B cell (primary cell): ENCODE measurements at regions not wholly inside any gene's neighbourhood (a gene's known extent, or its start where the extent isn't known, plus 50 kb on each side); places are given as distances from the start of the nearest gene placed in this dataset.

Experiments used
- ATAC-seq: fragments of 200-7000 bp; cut with Tn5 transposase; one replicate; pipeline ENCODE4 v1.10.0; 2021; ENCODE audit warnings: low read depth, mild to moderate bottlenecking, moderate number of reproducible peaks, moderate library complexity
- CTCF ChIA-PET: fragments of 350-600 bp; sonication (Branson Sonifier 250); formaldehyde crosslinking; loops from one replicate; lab custom pipeline; 2021; ENCODE audit warnings: antibody characterized with exemption, inconsistent platforms; lab: Charles Lee
- POLR2A ChIA-PET: fragments of 350-600 bp; sonication (Branson Sonifier 250); formaldehyde crosslinking; loops from one replicate; lab custom pipeline; 2021; ENCODE audit warnings: antibody characterized with exemption; lab: Charles Lee
- DNase-seq: peaks from one replicate; pipeline ENCODE4 v3.0.0; 2013
- H2AFZ ChIP-seq: 2 replicates; pipeline ENCODE4 v1.6.1; 2012; ENCODE audit warnings: mild to moderate bottlenecking, low read depth, low read length; ENCODE audit not compliant: insufficient read depth, poor library complexity, severe bottlenecking
- H3K27ac ChIP-seq, 2 donors: 1 replicate in 1 of 2; 2 replicates in 1 of 2; pipeline ENCODE4 v1.5.1; 2012 to 2013; ENCODE audit warnings: low read length in 2 of 2, mild to moderate bottlenecking in 2 of 2, moderate library complexity in 1 of 2
- H3K27me3 ChIP-seq, 4 experiments: fragments of 200-600 bp in 1 of 4; sonication (generic) in 1 of 4; replicated peaks in 1 of 4; 1 replicate in 2 of 4; 2 replicates in 2 of 4; pipeline versions ENCODE4 v1.6.1 to v1.7.0; 2013 to 2016; ENCODE audit warnings: low read length in 3 of 4, mild to moderate bottlenecking in 2 of 4, mixed read lengths in 1 of 4, moderate library complexity in 1 of 4; ENCODE audit not compliant: insufficient read depth in 4 of 4, control insufficient read depth in 3 of 4; ENCODE audit errors: control extremely low read depth in 1 of 4
- H3K36me3 ChIP-seq, 2 experiments: replicated peaks in 1 of 2; 1 replicate in 1 of 2; 2 replicates in 1 of 2; pipeline versions ENCODE4 v1.6.1 to v1.7.1; 2013; ENCODE audit warnings: low read length in 1 of 2; ENCODE audit not compliant: insufficient read depth in 2 of 2, control insufficient read depth in 1 of 2; ENCODE audit errors: control extremely low read depth in 1 of 2, extremely low read depth in 1 of 2
- H3K4me1 ChIP-seq, 2 donors: fragments of 200-600 bp in 1 of 2; sonication (generic) in 1 of 2; 1 replicate in 1 of 2; 2 replicates in 1 of 2; pipeline versions ENCODE4 v1.5.1 to v1.6.1; 2013 to 2017; ENCODE audit warnings: low read length in 2 of 2; ENCODE audit not compliant: control insufficient read depth in 2 of 2, insufficient read depth in 2 of 2
- H3K4me2 ChIP-seq: replicated peaks from 2 replicates; pipeline ENCODE3; 2012; ENCODE audit warnings: mild to moderate bottlenecking, low read depth, low read length; ENCODE audit not compliant: poor library complexity, severe bottlenecking
- H3K4me3 ChIP-seq, 5 experiments: fragments of 200-600 bp in 1 of 5; sonication (generic) in 1 of 5; 1 replicate in 3 of 5; 2 replicates in 2 of 5; pipeline versions ENCODE4 v1.5.1 to v1.7.0; 2011 to 2016; ENCODE audit warnings: low read length in 4 of 5, mild to moderate bottlenecking in 4 of 5, low read depth in 2 of 5, control low read depth in 1 of 5, moderate library complexity in 1 of 5; ENCODE audit not compliant: insufficient read depth in 1 of 5; ENCODE audit errors: control extremely low read depth in 1 of 5, extremely low read depth in 1 of 5
- H3K79me2 ChIP-seq: fragments of 200-600 bp; sonication (generic); one replicate; pipeline ENCODE4 v1.6.0; 2016; ENCODE audit warnings: low read length; ENCODE audit not compliant: control insufficient read depth, insufficient read depth
- H3K9ac ChIP-seq: fragments of 200-600 bp; sonication (generic); 2 replicates; pipeline ENCODE4 v1.6.1; 2017; ENCODE audit warnings: mild to moderate bottlenecking, low read length, moderate library complexity
- H3K9me3 ChIP-seq, 3 donors: one replicate each; pipeline versions ENCODE4 v1.6.1 to v1.7.1; 2013; ENCODE audit warnings: low read length in 2 of 3; ENCODE audit not compliant: control insufficient read depth in 2 of 3, insufficient read depth in 1 of 3; ENCODE audit errors: control extremely low read depth in 1 of 3
- H4K20me1 ChIP-seq: 2 replicates; pipeline ENCODE4 v1.6.0; 2012; ENCODE audit warnings: mild to moderate bottlenecking, low read length; ENCODE audit not compliant: insufficient read depth, control insufficient read depth, poor library complexity, severe bottlenecking
- H3K27ac Mint-ChIP-seq: one replicate; pipeline ENCODE4 v1.8.0; 2021; ENCODE audit warnings: mixed read lengths
- H3K27me3 Mint-ChIP-seq: one replicate; pipeline ENCODE4 v1.8.0; 2021; ENCODE audit warnings: mixed read lengths
- H3K4me1 Mint-ChIP-seq: one replicate; pipeline ENCODE4 v1.8.0; 2021; ENCODE audit warnings: mixed read lengths
- H3K4me3 Mint-ChIP-seq: one replicate; pipeline ENCODE4 v1.8.0; 2021; ENCODE audit warnings: mixed read lengths
- H3K9me3 Mint-ChIP-seq: one replicate; pipeline ENCODE4 v1.8.0; 2022; ENCODE audit warnings: mixed read lengths; ENCODE audit not compliant: insufficient read depth
- CTCF ChIP-seq: fragments of 200-600 bp; IDR thresholded peaks from one replicate; pipeline ENCODE4 v1.8.0; 2022; ENCODE audit warnings: antibody characterized with exemption, mild to moderate bottlenecking
- EZH2 ChIP-seq: IDR thresholded peaks from 2 replicates; pipeline ENCODE4 v1.6.1; 2012; ENCODE audit warnings: borderline replicate concordance, low read depth, mild to moderate bottlenecking, moderate library complexity, low read length; ENCODE audit not compliant: insufficient read depth, poor library complexity, severe bottlenecking
- WGBS: methylation state at CpG from one replicate; pipeline ENCODE4 v1.1.5; 2013; ENCODE audit warnings: missing lambda C conversion rate; ENCODE audit not compliant: insufficient coverage; 5-methylcytosine and 5-hydroxymethylcytosine counted together
- intact Hi-C: fragments of 100-400 bp; cut with micrococcal nuclease; formaldehyde crosslinking; loops from one replicate; pipeline ENCODE4 v1.10.0; 2022

- H3K9me3 Mint-ChIP-seq = no peaks in the 10 kb centered on the region
- DNase-seq (no peak), ATAC-seq (no peak)
- WGBS = 93% methylated on average over 1 of the region's 1 CpG
- no peak overlapping the region for H3K9ac ChIP-seq
- H3K4me2 ChIP-seq = no peak overlapping the region
- no peak overlapping the region for H3K4me3 Mint-ChIP-seq
- H3K27me3 Mint-ChIP-seq = peaks cover 3% of the 10 kb centered on the region
- H3K27ac Mint-ChIP-seq = no peak overlapping the region
- H3K4me1 ChIP-seq = no peaks in the 10 kb centered on the region
- H3K9me3 ChIP-seq = peaks cover 0 to 7% (median 2%) of the 10 kb centered on the region in 3 donors
- no peaks in the 10 kb centered on the region for H3K36me3 ChIP-seq
- no peak overlapping the region for H3K4me3 ChIP-seq
- CTCF ChIA-PET = no interaction called here
- H3K4me1 Mint-ChIP-seq = no peaks in the 10 kb centered on the region
- no peaks in the 10 kb centered on the region for H3K79me2 ChIP-seq
- intact Hi-C loops = no loop called here
- POLR2A ChIA-PET = no interaction called here
- no peak for TF ChIP-seq CTCF
- no peak for TF ChIP-seq EZH2
- H3K27me3 ChIP-seq = no peaks in the 10 kb centered on the region
- no peak overlapping the region for H2AFZ ChIP-seq
- H3K27ac ChIP-seq = no peak overlapping the region
- no peaks in the 10 kb centered on the region for H4K20me1 ChIP-seq
These were observed 363.5 kb upstream of the EMCN start for GRCh38 chr4:100881283-100881682.

- WGBS = 100% methylated on average over 1 of the region's 1 CpG
- intact Hi-C loops = no loop called here
- CTCF ChIA-PET = no interaction called here
- ATAC-seq (no peak), DNase-seq (no peak)
- Histone ChIP-seq H3K79me2 (no peaks in the 10 kb centered on the region), H2AFZ (no peak overlapping the region), H3K27me3 (no peaks in the 10 kb centered on the region), H3K36me3 (no peaks in the 10 kb centered on the region), H3K4me2 (no peak overlapping the region), H3K27ac (no peak overlapping the region), H3K9ac (no peak overlapping the region), H4K20me1 (no peaks in the 10 kb centered on the region), H3K4me3 (no peak overlapping the region), H3K9me3 (no peaks in the 10 kb centered on the region), H3K4me1 (no peaks in the 10 kb centered on the region)
- TF ChIP-seq EZH2 (no peak), CTCF (no peak)
- POLR2A ChIA-PET = no interaction called here
- Mint-ChIP-seq H3K9me3 (no peaks in the 10 kb centered on the region), H3K27me3 (no peaks in the 10 kb centered on the region), H3K4me3 (no peak overlapping the region), H3K4me1 (no peaks in the 10 kb centered on the region), H3K27ac (no peak overlapping the region)
These were observed 362.2 kb upstream of the EMCN start for GRCh38 chr4:100880011-100880410.
